ENCODE measurements at regions not wholly inside any gene's neighbourhood (a gene's known extent, or its start where the extent isn't known, plus 50 kb on each side); places are given as distances from the start of the nearest gene placed in this dataset.
"Not testable (repeated sequence)": the region's sequence is repeated elsewhere in the genome, so short reads cannot be mapped to it uniquely, and the experiment has no call there.

GRCh38 chr7:76117306-76117991, 69.5 kb downstream of the MDH2 start:
- ATAC-seq = not testable (repeated sequence)

- ATAC-seq = not testable (repeated sequence)
Observed at GRCh38 chr7:76118253-76119036, 70.5 kb downstream of the MDH2 start.

- ATAC-seq = no peak
Observed at GRCh38 chr7:76121044-76121443, 73.1 kb downstream of the MDH2 start.

- peak; percentile 48 for ATAC-seq
Observed at GRCh38 chr7:76122516-76123239, 74.8 kb downstream of the MDH2 start.

GRCh38 chr7:76123316-76123715, 75.4 kb downstream of the MDH2 start:
- peak; percentile 76 for ATAC-seq

GRCh38 chr7:76125560-76125959, 76.1 kb upstream of the SRRM3 start:
- no peak for ATAC-seq

GRCh38 chr7:76126632-76127031, 75.1 kb upstream of the SRRM3 start:
- no peak for ATAC-seq

GRCh38 chr7:76129366-76129765, 72.3 kb upstream of the SRRM3 start:
- no peak for ATAC-seq

GRCh38 chr7:76129836-76130235, 71.9 kb upstream of the SRRM3 start:
- ATAC-seq = no peak

GRCh38 chr7:76130661-76131060, 71.0 kb upstream of the SRRM3 start:
- ATAC-seq = peak; percentile 78

GRCh38 chr7:76131887-76132286, 69.8 kb upstream of the SRRM3 start:
- ATAC-seq = not testable (repeated sequence)

GRCh38 chr7:76133164-76133775, 68.4 kb upstream of the SRRM3 start:
- no peak for ATAC-seq

- no peak for ATAC-seq
Observed at GRCh38 chr7:76133839-76134238, 67.9 kb upstream of the SRRM3 start.

GRCh38 chr7:76135263-76135662, 66.4 kb upstream of the SRRM3 start:
- not testable (repeated sequence) for ATAC-seq

GRCh38 chr7:76138577-76139313, 63.0 kb upstream of the SRRM3 start:
- not testable (repeated sequence) for ATAC-seq

GRCh38 chr7:76139670-76140069, 62.0 kb upstream of the SRRM3 start:
- no peak for ATAC-seq

GRCh38 chr7:76140259-76140658, 61.4 kb upstream of the SRRM3 start:
- not testable (repeated sequence) for ATAC-seq

- no peak for ATAC-seq
Observed at GRCh38 chr7:76142861-76143260, 58.8 kb upstream of the SRRM3 start.

- ATAC-seq = not testable (repeated sequence)
Observed at GRCh38 chr7:76144664-76145270, 56.9 kb upstream of the SRRM3 start.

- no peak for ATAC-seq
Observed at GRCh38 chr7:76146374-76146773, 55.3 kb upstream of the SRRM3 start.

GRCh38 chr7:76148947-76149346, 52.7 kb upstream of the SRRM3 start:
- not testable (repeated sequence) for ATAC-seq
